ENCODE measurements at regions not wholly inside any gene's neighbourhood (a gene's known extent, or its start where the extent isn't known, plus 50 kb on each side); places are given as distances from the start of the nearest gene placed in this dataset.

GRCh38 chr11:31964181-31964580 is 126.7 kb upstream of the RCN1 start:
- TF ChIP-seq CTCF (IDR thresholded peaks at IDR 0.05) (no peak), POLR2A (IDR thresholded peaks at IDR 0.05) (no peak), EP300 (IDR thresholded peaks at IDR 0.05) (no peak), POLR2AphosphoS5 (IDR thresholded peaks at IDR 0.05) (no peak)
